ENCODE measurements at regions not wholly inside any gene's neighbourhood (a gene's known extent, or its start where the extent isn't known, plus 50 kb on each side); places are given as distances from the start of the nearest gene placed in this dataset.

DNA sequence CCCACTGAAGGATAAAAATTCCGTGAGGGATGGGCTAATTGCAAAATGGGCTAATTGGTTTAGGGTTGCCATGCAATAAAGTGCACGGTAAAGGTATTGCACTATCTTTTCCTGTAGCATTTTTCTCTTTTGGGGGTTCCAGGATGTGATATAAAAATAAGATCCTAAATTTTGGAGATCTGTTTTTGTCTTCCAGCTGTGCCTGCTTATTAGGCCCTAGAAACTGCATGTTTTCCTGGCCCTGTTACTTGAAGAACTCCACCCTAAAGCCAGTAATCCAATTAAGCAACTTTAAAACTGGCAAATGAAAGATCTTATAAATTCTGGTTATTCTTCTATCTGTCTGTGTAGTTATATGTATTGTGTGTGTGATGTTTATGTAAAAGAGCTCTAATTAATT is 2489.6 kb downstream of the PCDH9 start:
- TF ChIP-seq CTCF (IDR thresholded peaks at IDR 0.05 in 2 of 3, conservative IDR thresholded peaks at IDR 0.05 in 1 of 3; ENCODE audit: borderline replicate concordance in 1 of 3, insufficient read depth in 1 of 3, low read depth in 2 of 3, low read length in 2 of 3) (no peak), ZFX (IDR thresholded peaks at IDR 0.05) (no peak), POLR2AphosphoS5 (IDR thresholded peaks at IDR 0.05; ENCODE audit: low read depth, low read length) (no peak), MAX (IDR thresholded peaks at IDR 0.05) (no peak), CEBPB (IDR thresholded peaks at IDR 0.05; ENCODE audit: low read depth) (no peak), EZH2phosphoT487 (IDR thresholded peaks at IDR 0.05; ENCODE audit: borderline replicate concordance) (no peak), EZH2 (IDR thresholded peaks at IDR 0.05) (no peak), ZNF274 (IDR thresholded peaks at IDR 0.05; ENCODE audit: low read depth, low read length) (no peak), JUND (IDR thresholded peaks at IDR 0.05) (no peak), POLR2A (IDR thresholded peaks at IDR 0.05; ENCODE audit: borderline replicate concordance, extremely low read depth, insufficient read depth, insufficient read length) (no peak), FOSL1 (IDR thresholded peaks at IDR 0.05; ENCODE audit: low read depth) (no peak)
- TF ChIP-seq, protein P1, sequence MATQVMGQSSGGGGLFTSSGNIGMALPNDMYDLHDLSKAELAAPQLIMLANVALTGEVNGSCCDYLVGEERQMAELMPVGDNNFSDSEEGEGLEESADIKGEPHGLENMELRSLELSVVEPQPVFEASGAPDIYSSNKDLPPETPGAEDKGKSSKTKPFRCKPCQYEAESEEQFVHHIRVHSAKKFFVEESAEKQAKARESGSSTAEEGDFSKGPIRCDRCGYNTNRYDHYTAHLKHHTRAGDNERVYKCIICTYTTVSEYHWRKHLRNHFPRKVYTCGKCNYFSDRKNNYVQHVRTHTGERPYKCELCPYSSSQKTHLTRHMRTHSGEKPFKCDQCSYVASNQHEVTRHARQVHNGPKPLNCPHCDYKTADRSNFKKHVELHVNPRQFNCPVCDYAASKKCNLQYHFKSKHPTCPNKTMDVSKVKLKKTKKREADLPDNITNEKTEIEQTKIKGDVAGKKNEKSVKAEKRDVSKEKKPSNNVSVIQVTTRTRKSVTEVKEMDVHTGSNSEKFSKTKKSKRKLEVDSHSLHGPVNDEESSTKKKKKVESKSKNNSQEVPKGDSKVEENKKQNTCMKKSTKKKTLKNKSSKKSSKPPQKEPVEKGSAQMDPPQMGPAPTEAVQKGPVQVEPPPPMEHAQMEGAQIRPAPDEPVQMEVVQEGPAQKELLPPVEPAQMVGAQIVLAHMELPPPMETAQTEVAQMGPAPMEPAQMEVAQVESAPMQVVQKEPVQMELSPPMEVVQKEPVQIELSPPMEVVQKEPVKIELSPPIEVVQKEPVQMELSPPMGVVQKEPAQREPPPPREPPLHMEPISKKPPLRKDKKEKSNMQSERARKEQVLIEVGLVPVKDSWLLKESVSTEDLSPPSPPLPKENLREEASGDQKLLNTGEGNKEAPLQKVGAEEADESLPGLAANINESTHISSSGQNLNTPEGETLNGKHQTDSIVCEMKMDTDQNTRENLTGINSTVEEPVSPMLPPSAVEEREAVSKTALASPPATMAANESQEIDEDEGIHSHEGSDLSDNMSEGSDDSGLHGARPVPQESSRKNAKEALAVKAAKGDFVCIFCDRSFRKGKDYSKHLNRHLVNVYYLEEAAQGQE (IDR thresholded peaks at IDR 0.05; ENCODE audit: low read depth): no peak

Measured in HCT116 (cell line).